RWPE1 (cell line): ENCODE measurements at regions not wholly inside any gene's neighbourhood (a gene's known extent, or its start where the extent isn't known, plus 50 kb on each side); places are given as distances from the start of the nearest gene placed in this dataset.

ENCODE experiments used
- CTCF ChIA-PET: fragments of 350-600 bp; sonication (Branson Sonifier 250); formaldehyde crosslinking; extraction: SDS; loops from one replicate; lab custom pipeline; 2021; lab: Yijun Ruan, JAX
- POLR2A ChIA-PET: fragments of 400-600 bp; formaldehyde crosslinking; extraction: SDS; loops from one replicate; lab custom pipeline; 2020; ENCODE audit warnings: antibody characterized with exemption; ENCODE audit not compliant: low non-redundant PET; lab: Yijun Ruan, JAX
- DNase-seq: peaks from one replicate; pipeline ENCODE4 v3.0.0; 2012; ENCODE audit warnings: low spot score
- H3K27ac ChIP-seq: fragments of 450-650 bp; 2 replicates; pipeline ENCODE4 v1.5.1; 2017
- TF ChIP-seq, protein P1 (sequence below): fragments of 450-650 bp; conservative IDR thresholded peaks from 2 replicates; pipeline ENCODE4 v1.5.1; 2017; ENCODE audit warnings: low read depth, mild to moderate bottlenecking

- ChIA-PET POLR2A (no interaction called here), CTCF (interaction anchor here (0.6 kb wide), 1 partner anchor 17 kb away, joined by 3 read pairs; no protein-coding TSS in a partner anchor)
- TF ChIP-seq, protein P1, sequence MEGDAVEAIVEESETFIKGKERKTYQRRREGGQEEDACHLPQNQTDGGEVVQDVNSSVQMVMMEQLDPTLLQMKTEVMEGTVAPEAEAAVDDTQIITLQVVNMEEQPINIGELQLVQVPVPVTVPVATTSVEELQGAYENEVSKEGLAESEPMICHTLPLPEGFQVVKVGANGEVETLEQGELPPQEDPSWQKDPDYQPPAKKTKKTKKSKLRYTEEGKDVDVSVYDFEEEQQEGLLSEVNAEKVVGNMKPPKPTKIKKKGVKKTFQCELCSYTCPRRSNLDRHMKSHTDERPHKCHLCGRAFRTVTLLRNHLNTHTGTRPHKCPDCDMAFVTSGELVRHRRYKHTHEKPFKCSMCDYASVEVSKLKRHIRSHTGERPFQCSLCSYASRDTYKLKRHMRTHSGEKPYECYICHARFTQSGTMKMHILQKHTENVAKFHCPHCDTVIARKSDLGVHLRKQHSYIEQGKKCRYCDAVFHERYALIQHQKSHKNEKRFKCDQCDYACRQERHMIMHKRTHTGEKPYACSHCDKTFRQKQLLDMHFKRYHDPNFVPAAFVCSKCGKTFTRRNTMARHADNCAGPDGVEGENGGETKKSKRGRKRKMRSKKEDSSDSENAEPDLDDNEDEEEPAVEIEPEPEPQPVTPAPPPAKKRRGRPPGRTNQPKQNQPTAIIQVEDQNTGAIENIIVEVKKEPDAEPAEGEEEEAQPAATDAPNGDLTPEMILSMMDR, result no peak
Observed at GRCh38 chr1:115910231-115910630, 66.1 kb upstream of the SLC22A15 start.

GRCh38 chr1:115911294-115911693 lies 65.0 kb upstream of the SLC22A15 start:
- H3K27ac ChIP-seq, result no peak overlapping the region
- CTCF ChIA-PET, result interaction anchor here (0.7 kb wide), 1 partner anchor 91 kb away, joined by 4 read pairs; no protein-coding TSS in a partner anchor
- POLR2A ChIA-PET, result no interaction called here
- DNase-seq, result peak; percentile 6
- TF ChIP-seq, protein P1, result no peak

More at GRCh38 chr1:115910231-115910630, 66.1 kb upstream of the SLC22A15 start:
- H3K27ac ChIP-seq, result no peak overlapping the region
- DNase-seq, result no peak

DNA sequence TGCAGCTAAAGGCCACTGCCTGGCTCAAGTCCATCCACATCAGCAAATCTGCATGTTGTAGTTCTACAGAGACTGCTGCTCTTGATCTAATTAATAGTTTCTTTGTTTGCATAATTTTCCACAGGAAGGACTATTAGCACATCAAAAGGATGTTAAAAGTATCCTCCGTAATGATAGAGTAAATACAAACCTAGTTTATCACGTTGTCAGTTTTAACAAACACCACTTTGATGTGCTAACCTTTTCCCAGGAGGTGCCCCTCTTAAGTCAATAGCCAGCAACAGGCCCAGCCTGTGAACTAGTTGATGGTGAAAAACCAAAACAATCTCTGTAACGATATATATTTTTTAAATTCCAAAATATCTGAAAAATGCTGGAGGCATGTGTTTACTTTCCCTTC lies 64.2 kb upstream of the SLC22A15 start:
- no peak for DNase-seq
- TF ChIP-seq, protein P1, result no peak
- ChIA-PET POLR2A (no interaction called here), CTCF (no interaction called here)
- H3K27ac ChIP-seq, result no peak overlapping the region

GRCh38 chr1:115922801-115923200 lies 53.5 kb upstream of the SLC22A15 start:
- TF ChIP-seq, protein P1, result no peak
- ChIA-PET POLR2A (interaction anchor here (0.6 kb wide), 1 partner anchor 55 kb away, joined by 3 read pairs; no protein-coding TSS in a partner anchor), CTCF (interaction anchor here (0.7 kb wide), 1 partner anchor 1237 kb away, joined by 7 read pairs; no protein-coding TSS in a partner anchor)
- no peak overlapping the region for H3K27ac ChIP-seq
- DNase-seq, result no peak

DNA sequence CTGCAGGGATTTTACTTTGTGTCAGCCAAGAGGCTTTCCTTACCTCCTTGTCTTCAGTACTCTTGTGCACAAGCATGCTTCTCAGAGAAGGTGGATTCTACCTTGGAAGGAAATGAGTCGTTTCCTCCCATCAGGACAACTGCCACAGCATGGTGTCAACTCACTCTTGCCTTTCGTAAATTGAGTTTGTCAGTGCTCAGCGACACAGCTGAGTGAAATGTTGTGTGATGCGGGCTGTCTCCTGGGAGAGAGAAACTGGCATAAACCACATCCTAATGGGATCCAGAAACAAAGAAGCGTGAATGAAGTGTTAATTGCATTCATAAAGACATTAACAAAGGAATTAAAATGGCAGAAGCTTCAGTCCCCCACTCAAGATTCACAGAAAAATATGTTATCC lies 51.5 kb upstream of the SLC22A15 start:
- H3K27ac ChIP-seq, result no peak overlapping the region
- ChIA-PET CTCF (interaction anchor here (0.8 kb wide), 1 partner anchor 9 kb away, joined by 3 read pairs; no protein-coding TSS in a partner anchor), POLR2A (no interaction called here)
- no peak for DNase-seq
- TF ChIP-seq, protein P1, result no peak

DNA sequence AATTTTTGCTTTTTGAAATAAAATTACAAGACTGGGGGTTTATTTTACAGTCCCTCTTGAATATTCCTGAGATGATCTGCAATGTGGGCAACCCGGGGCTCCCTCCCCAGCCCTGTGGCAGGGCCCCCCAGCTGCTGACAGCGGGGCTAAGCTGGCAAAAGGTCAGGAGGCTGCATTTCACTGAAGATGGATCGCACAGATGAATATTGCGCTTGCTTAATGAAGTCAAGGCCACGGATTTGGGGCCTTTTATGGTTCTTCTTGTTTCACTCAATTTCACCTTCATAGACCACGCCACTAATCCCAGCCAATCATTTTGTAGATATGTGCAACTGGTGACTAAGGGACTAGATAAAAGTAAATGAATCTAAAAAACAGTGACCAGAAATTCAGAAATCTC lies 50.8 kb upstream of the SLC22A15 start:
- no peak for DNase-seq
- ChIA-PET POLR2A (no interaction called here), CTCF (no interaction called here)
- TF ChIP-seq, protein P1, result no peak
- H3K27ac ChIP-seq, result no peak overlapping the region
